ENCODE measurements at regions not wholly inside any gene's neighbourhood (a gene's known extent, or its start where the extent isn't known, plus 50 kb on each side); places are given as distances from the start of the nearest gene placed in this dataset.

DNA sequence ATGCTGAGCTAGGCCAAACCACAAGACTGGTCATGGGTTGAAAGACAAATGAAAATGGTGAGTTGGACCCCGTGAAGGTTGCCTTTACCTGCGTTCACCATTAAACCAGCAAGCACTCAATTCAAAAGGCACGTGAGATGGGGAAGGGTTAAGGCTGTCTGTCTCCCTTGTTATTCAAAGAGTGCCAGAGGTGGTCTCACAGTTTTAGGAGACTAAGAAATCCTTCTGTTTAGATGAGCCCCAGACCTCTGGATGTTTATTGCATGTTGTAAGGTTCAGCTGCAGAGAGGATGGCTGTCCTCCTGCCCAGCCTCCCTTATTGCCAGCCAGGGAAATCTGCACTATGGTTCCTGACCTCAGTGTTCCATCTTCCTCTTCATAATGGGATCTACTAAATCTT is 498.0 kb upstream of the CELF2 start:
- no peak overlapping the region for H3K4me2 ChIP-seq (ENCODE audit: insufficient read depth, low read length, poor library complexity, severe bottlenecking)
- H4K8ac ChIP-seq (ENCODE audit: low read depth, low read length): no peak overlapping the region
- H2BK15ac ChIP-seq (ENCODE audit: low read length): no peak overlapping the region
- H2AFZ ChIP-seq (ENCODE audit: low read length): no peak overlapping the region
- H3K9me3 ChIP-seq (replicated peaks in 1 of 2; ENCODE audit: control insufficient read depth in 2 of 2, insufficient read depth in 1 of 2, low read depth in 1 of 2, low read length in 2 of 2): no peaks in the 10 kb centered on the region
- no peak overlapping the region for H2AK5ac ChIP-seq (ENCODE audit: low read depth, low read length)
- no CpG with 5 or more reads among the region's 3 CpGs for WGBS, 2 donors (ENCODE audit: extremely low coverage in 2 of 2, insufficient read length in 2 of 2, insufficient replicate concordance in 1 of 2)
- no peak overlapping the region for H2BK120ac ChIP-seq (ENCODE audit: low read depth, low read length)
- H3K36me3 ChIP-seq (replicated peaks in 1 of 2; ENCODE audit: control insufficient read depth in 2 of 2, insufficient read depth in 2 of 2, low read length in 2 of 2): no peaks in the 10 kb centered on the region
- H3K4me3 ChIP-seq (ENCODE audit: low read length in 2 of 2): no peak overlapping the region
- no peak overlapping the region for H3K27ac ChIP-seq (replicated peaks; ENCODE audit: low read length)
- H4K91ac ChIP-seq (ENCODE audit: low read depth, low read length, poor library complexity): no peak overlapping the region
- H2BK12ac ChIP-seq (ENCODE audit: low read length): no peak overlapping the region
- no peak overlapping the region for H3K14ac ChIP-seq (ENCODE audit: low read length)
- no peak overlapping the region for H3K9ac ChIP-seq (ENCODE audit: low read depth, low read length, poor library complexity)
- DNase-seq (ENCODE audit: low spot score): no peak
- H3K18ac ChIP-seq (ENCODE audit: low read length): no peak overlapping the region
- H3K27me3 ChIP-seq (ENCODE audit: control insufficient read depth in 3 of 3, insufficient read depth in 3 of 3, low read depth in 1 of 3, low read length in 3 of 3): no peaks in the 10 kb centered on the region
- no peak overlapping the region for H2BK5ac ChIP-seq (ENCODE audit: low read length)
- no peak overlapping the region for H3K4ac ChIP-seq (ENCODE audit: low read length)
- H3K79me1 ChIP-seq (ENCODE audit: low read depth, low read length): no peaks in the 10 kb centered on the region
- no peak overlapping the region for H3K23ac ChIP-seq (ENCODE audit: low read depth, low read length, poor library complexity)
- no peaks in the 10 kb centered on the region for H3K4me1 ChIP-seq (ENCODE audit: control insufficient read depth in 2 of 2, insufficient read depth in 1 of 2, low read depth in 1 of 2, low read length in 2 of 2)

DNA sequence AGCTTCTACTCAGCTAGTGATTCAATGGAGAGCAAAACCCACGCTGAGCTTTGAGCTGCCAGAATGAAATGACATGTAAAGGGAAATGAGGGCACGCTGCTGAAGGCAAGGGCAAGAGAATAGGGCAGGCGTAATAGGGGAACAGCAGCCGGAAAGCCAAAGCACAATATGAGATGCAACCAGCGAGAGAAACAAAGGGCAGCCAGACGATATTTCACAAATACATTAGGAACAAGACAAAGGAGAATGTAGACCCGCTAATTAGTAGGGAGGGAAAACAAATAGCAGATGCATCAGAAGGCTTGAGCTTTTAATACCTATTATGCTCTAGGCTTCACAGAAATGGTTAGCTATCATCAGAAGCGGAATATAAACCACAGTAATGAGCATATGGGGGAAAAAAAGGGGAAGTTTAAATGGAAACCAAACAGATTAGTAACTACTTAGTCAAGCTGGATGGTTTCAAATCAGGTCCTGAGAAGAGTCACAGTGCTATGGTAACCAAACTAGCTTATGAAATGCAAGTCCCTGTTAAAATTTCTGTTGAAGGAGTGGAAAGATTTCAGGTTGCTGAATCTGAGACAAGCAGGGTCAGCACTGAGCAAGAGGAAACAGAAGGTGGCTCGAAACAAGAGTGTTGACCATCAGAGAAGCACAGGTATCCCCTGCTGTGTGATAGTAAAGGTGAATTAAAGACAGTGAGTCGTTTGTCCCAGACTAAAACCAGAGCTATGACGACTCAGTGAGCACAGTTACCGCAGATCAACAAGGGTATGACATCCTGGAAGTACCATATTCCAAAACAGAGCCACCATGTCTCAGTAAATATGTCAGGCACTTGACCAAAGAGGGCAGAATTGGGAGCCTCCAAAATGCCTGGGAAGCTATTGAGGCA is 496.9 kb upstream of the CELF2 start:
- no peaks in the 10 kb centered on the region for H3K9me3 ChIP-seq (replicated peaks in 1 of 2; ENCODE audit: control insufficient read depth in 2 of 2, insufficient read depth in 1 of 2, low read depth in 1 of 2, low read length in 2 of 2)
- no peaks in the 10 kb centered on the region for H3K27me3 ChIP-seq (ENCODE audit: control insufficient read depth in 3 of 3, insufficient read depth in 3 of 3, low read depth in 1 of 3, low read length in 3 of 3)
- no peak overlapping the region for H3K4me3 ChIP-seq (ENCODE audit: low read length in 2 of 2)
- H3K18ac ChIP-seq (ENCODE audit: low read length): no peak overlapping the region
- no CpG with 5 or more reads among the region's 12 CpGs for WGBS, 2 donors (ENCODE audit: extremely low coverage in 2 of 2, insufficient read length in 2 of 2, insufficient replicate concordance in 1 of 2)
- no peak overlapping the region for H2AFZ ChIP-seq (ENCODE audit: low read length)
- no peak overlapping the region for H3K23ac ChIP-seq (ENCODE audit: low read depth, low read length, poor library complexity)
- H4K8ac ChIP-seq (ENCODE audit: low read depth, low read length): no peak overlapping the region
- no peak overlapping the region for H3K27ac ChIP-seq (replicated peaks; ENCODE audit: low read length)
- no peak for DNase-seq (ENCODE audit: low spot score)
- H3K4me2 ChIP-seq (ENCODE audit: insufficient read depth, low read length, poor library complexity, severe bottlenecking): no peak overlapping the region
- no peak overlapping the region for H2BK12ac ChIP-seq (ENCODE audit: low read length)
- no peak overlapping the region for H2BK15ac ChIP-seq (ENCODE audit: low read length)
- no peaks in the 10 kb centered on the region for H3K36me3 ChIP-seq (replicated peaks in 1 of 2; ENCODE audit: control insufficient read depth in 2 of 2, insufficient read depth in 2 of 2, low read length in 2 of 2)
- H2BK5ac ChIP-seq (ENCODE audit: low read length): no peak overlapping the region
- H3K4me1 ChIP-seq (ENCODE audit: control insufficient read depth in 2 of 2, insufficient read depth in 1 of 2, low read depth in 1 of 2, low read length in 2 of 2): no peaks in the 10 kb centered on the region
- no peak overlapping the region for H2AK5ac ChIP-seq (ENCODE audit: low read depth, low read length)
- H2BK120ac ChIP-seq (ENCODE audit: low read depth, low read length): no peak overlapping the region
- H3K9ac ChIP-seq (ENCODE audit: low read depth, low read length, poor library complexity): no peak overlapping the region
- H3K14ac ChIP-seq (ENCODE audit: low read length): no peak overlapping the region
- no peak overlapping the region for H4K91ac ChIP-seq (ENCODE audit: low read depth, low read length, poor library complexity)
- no peaks in the 10 kb centered on the region for H3K79me1 ChIP-seq (ENCODE audit: low read depth, low read length)
- H3K4ac ChIP-seq (ENCODE audit: low read length): no peak overlapping the region

DNA sequence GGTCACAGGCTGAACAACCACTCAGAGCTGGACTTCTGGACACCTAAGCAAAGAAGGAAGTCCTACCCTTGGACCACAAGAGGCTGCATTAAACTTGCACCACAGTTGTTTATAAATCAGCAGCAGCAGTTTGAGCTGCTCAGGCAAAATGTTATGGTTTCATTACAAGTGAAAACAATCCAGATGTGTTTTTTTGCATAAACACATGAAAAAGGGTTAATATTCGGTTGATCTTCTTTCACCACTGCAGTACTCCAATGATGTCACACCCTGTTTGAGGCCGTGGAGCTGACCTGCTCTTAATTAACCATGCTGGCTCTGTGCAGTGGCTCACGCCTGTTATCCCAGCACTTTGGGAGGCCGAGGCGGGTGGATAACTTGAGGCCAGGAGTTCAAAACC is 490.8 kb upstream of the CELF2 start:
- no CpG with 5 or more reads among the region's 5 CpGs for WGBS, 2 donors (ENCODE audit: extremely low coverage in 2 of 2, insufficient read length in 2 of 2, insufficient replicate concordance in 1 of 2)
- H3K79me1 ChIP-seq (ENCODE audit: low read depth, low read length): no peaks in the 10 kb centered on the region
- H3K27ac ChIP-seq (replicated peaks; ENCODE audit: low read length): no peak overlapping the region
- no peak overlapping the region for H2AFZ ChIP-seq (ENCODE audit: low read length)
- no peak overlapping the region for H3K14ac ChIP-seq (ENCODE audit: low read length)
- peaks cover 0 to 5% (median 0%) of the 10 kb centered on the region in 3 experiments for H3K27me3 ChIP-seq (ENCODE audit: control insufficient read depth in 3 of 3, insufficient read depth in 3 of 3, low read depth in 1 of 3, low read length in 3 of 3)
- H3K36me3 ChIP-seq (replicated peaks in 1 of 2; ENCODE audit: control insufficient read depth in 2 of 2, insufficient read depth in 2 of 2, low read length in 2 of 2): no peaks in the 10 kb centered on the region
- H2BK12ac ChIP-seq (ENCODE audit: low read length): no peak overlapping the region
- no peak overlapping the region for H2BK5ac ChIP-seq (ENCODE audit: low read length)
- H3K4ac ChIP-seq (ENCODE audit: low read length): no peak overlapping the region
- no peak overlapping the region for H3K18ac ChIP-seq (ENCODE audit: low read length)
- H4K91ac ChIP-seq (ENCODE audit: low read depth, low read length, poor library complexity): no peak overlapping the region
- no peak overlapping the region for H2AK5ac ChIP-seq (ENCODE audit: low read depth, low read length)
- H3K9me3 ChIP-seq (replicated peaks in 1 of 2; ENCODE audit: control insufficient read depth in 2 of 2, insufficient read depth in 1 of 2, low read depth in 1 of 2, low read length in 2 of 2): no peaks in the 10 kb centered on the region
- no peaks in the 10 kb centered on the region for H3K4me1 ChIP-seq (ENCODE audit: control insufficient read depth in 2 of 2, insufficient read depth in 1 of 2, low read depth in 1 of 2, low read length in 2 of 2)
- H4K8ac ChIP-seq (ENCODE audit: low read depth, low read length): no peak overlapping the region
- no peak overlapping the region for H3K4me2 ChIP-seq (ENCODE audit: insufficient read depth, low read length, poor library complexity, severe bottlenecking)
- H3K9ac ChIP-seq (ENCODE audit: low read depth, low read length, poor library complexity): no peak overlapping the region
- no peak overlapping the region for H2BK15ac ChIP-seq (ENCODE audit: low read length)
- DNase-seq (ENCODE audit: low spot score): no peak
- H2BK120ac ChIP-seq (ENCODE audit: low read depth, low read length): no peak overlapping the region
- H3K23ac ChIP-seq (ENCODE audit: low read depth, low read length, poor library complexity): no peak overlapping the region
- no peak overlapping the region for H3K4me3 ChIP-seq (ENCODE audit: low read length in 2 of 2)

DNA sequence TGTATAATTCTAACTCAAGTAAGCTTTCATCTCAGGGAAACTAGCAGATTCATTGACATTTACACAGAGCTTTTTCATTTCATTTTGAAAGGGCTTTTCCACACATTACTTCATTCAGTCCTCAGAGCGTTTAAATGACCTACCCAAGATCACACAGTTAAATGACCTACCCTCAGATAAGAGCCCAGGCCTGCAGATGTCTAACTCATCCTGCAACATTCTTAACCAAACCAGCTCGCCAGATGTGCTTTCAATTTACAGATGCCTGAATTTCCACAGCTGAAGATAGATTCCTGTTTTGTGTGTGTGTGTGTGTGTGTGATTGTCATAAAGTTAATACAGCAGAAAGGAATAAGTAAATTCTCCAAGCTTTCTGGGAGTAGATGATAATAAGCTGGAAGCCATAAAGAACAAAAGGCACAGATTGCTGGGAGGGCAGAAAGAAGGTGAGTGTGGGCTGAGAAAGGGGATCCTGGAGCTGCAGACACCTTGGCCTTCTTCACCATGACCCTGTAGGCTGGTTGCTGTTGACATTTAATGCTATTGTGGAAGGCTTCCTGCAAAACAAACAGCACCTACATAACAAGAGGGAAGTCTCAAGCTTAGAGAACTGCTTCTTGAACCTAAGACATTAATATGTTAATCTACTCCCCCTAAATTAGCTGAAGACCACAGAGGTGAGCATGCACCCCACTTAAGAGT is 489.7 kb upstream of the CELF2 start:
- Histone ChIP-seq H4K91ac (ENCODE audit: low read depth, low read length, poor library complexity) (no peak overlapping the region), H3K27ac (replicated peaks; ENCODE audit: low read length) (no peak overlapping the region), H2BK120ac (ENCODE audit: low read depth, low read length) (no peak overlapping the region), H2BK12ac (ENCODE audit: low read length) (no peak overlapping the region), H3K4ac (ENCODE audit: low read length) (no peak overlapping the region), H3K4me2 (ENCODE audit: insufficient read depth, low read length, poor library complexity, severe bottlenecking) (no peak overlapping the region), H3K9me3 (replicated peaks in 1 of 2; ENCODE audit: control insufficient read depth in 2 of 2, insufficient read depth in 1 of 2, low read depth in 1 of 2, low read length in 2 of 2) (no peaks in the 10 kb centered on the region), H3K27me3 (ENCODE audit: control insufficient read depth in 3 of 3, insufficient read depth in 3 of 3, low read depth in 1 of 3, low read length in 3 of 3) (peaks cover 0 to 5% (median 0%) of the 10 kb centered on the region in 3 experiments), H3K4me3 (ENCODE audit: low read length in 2 of 2) (no peak overlapping the region), H3K23ac (ENCODE audit: low read depth, low read length, poor library complexity) (no peak overlapping the region), H4K8ac (ENCODE audit: low read depth, low read length) (no peak overlapping the region), H3K9ac (ENCODE audit: low read depth, low read length, poor library complexity) (no peak overlapping the region), H2BK5ac (ENCODE audit: low read length) (no peak overlapping the region), H3K18ac (ENCODE audit: low read length) (no peak overlapping the region), H2BK15ac (ENCODE audit: low read length) (no peak overlapping the region), H2AFZ (ENCODE audit: low read length) (no peak overlapping the region), H3K14ac (ENCODE audit: low read length) (no peak overlapping the region), H3K4me1 (ENCODE audit: control insufficient read depth in 2 of 2, insufficient read depth in 1 of 2, low read depth in 1 of 2, low read length in 2 of 2) (peaks cover 0 to 3% of the 10 kb centered on the region in 2 donors), H2AK5ac (ENCODE audit: low read depth, low read length) (no peak overlapping the region), H3K79me1 (ENCODE audit: low read depth, low read length) (no peaks in the 10 kb centered on the region), H3K36me3 (replicated peaks in 1 of 2; ENCODE audit: control insufficient read depth in 2 of 2, insufficient read depth in 2 of 2, low read length in 2 of 2) (no peaks in the 10 kb centered on the region)
- no CpG with 5 or more reads among the region's 2 CpGs for WGBS, 2 donors (ENCODE audit: extremely low coverage in 2 of 2, insufficient read length in 2 of 2, insufficient replicate concordance in 1 of 2)
- no peak for DNase-seq (ENCODE audit: low spot score)

Data from neuronal stem cell (in vitro differentiated cells).